HL-60 (cell line): ENCODE measurements at regions not wholly inside any gene's neighbourhood (a gene's known extent, or its start where the extent isn't known, plus 50 kb on each side); places are given as distances from the start of the nearest gene placed in this dataset.

Source experiments
- DNase-seq, 2 experiments: peaks; one replicate each; pipeline ENCODE4 v3.0.0-alpha.2; 2010 to 2020; ENCODE audit warnings: low read depth in 1 of 2, low spot score in 1 of 2
- H3K27ac ChIP-seq: fragments of 250-450 bp; sonication (Bioruptor Pico); replicated peaks from 2 replicates; pipeline ENCODE4 v1.5.1; 2020; ENCODE audit warnings: mild to moderate bottlenecking, moderate library complexity
- H3K27me3 ChIP-seq: fragments of 250-450 bp; sonication (Bioruptor Pico); 2 replicates; pipeline ENCODE4 v1.5.1; 2021; ENCODE audit warnings: mild to moderate bottlenecking, moderate library complexity; ENCODE audit not compliant: insufficient read depth, poor library complexity, severe bottlenecking
- H3K4me3 ChIP-seq: replicated peaks from 2 replicates; pipeline ENCODE4 v1.5.1; 2011; ENCODE audit warnings: mild to moderate bottlenecking, control low read depth, low read length; ENCODE audit not compliant: insufficient read depth
- GABPA ChIP-seq: IDR thresholded peaks from 2 replicates; pipeline ENCODE4 v1.6.1; 2012; ENCODE audit warnings: low read depth
- POLR2AphosphoS5 ChIP-seq: IDR thresholded peaks from 2 replicates; pipeline ENCODE4 v1.6.1; 2012; ENCODE audit warnings: low read depth
- SPI1 ChIP-seq: IDR thresholded peaks from 2 replicates; pipeline ENCODE4 v1.6.1; 2012; ENCODE audit warnings: low read depth, mild to moderate bottlenecking, borderline replicate concordance
- TF ChIP-seq, protein P1 (sequence below): IDR thresholded peaks from 2 replicates; pipeline ENCODE4 v1.6.1; 2012; ENCODE audit warnings: low read depth; ENCODE audit not compliant: insufficient replicate concordance
- TF ChIP-seq, protein P2 (sequence below): IDR thresholded peaks from one replicate; pipeline ENCODE4 v1.5.1; 2011; ENCODE audit warnings: low read length, control low read depth, inconsistent platforms; ENCODE audit not compliant: insufficient read depth

DNA sequence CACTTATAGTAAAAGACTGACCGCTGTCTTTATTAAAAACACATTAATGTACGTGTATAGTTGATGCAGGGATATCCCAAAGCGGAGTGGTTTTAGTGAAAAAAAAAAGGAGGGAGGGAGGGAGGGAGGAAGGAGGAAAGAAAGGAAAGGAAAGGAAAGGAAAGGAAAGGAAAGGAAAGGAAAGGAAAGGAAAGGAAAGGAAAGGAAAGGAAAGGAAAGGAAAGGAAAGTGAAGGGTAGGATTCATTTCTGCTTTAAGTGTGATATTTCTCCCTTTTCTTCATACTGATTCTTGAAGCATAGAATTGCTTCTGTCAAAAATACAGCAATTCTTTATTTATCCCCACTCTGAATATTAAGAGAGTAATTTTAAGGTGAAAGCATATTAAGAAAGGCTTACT is 504.9 kb downstream of the PPP4R3C start:
- no peak overlapping the region for H3K4me3 ChIP-seq
- no peak for TF ChIP-seq POLR2AphosphoS5
- TF ChIP-seq GABPA, result no peak
- TF ChIP-seq, protein P1, sequence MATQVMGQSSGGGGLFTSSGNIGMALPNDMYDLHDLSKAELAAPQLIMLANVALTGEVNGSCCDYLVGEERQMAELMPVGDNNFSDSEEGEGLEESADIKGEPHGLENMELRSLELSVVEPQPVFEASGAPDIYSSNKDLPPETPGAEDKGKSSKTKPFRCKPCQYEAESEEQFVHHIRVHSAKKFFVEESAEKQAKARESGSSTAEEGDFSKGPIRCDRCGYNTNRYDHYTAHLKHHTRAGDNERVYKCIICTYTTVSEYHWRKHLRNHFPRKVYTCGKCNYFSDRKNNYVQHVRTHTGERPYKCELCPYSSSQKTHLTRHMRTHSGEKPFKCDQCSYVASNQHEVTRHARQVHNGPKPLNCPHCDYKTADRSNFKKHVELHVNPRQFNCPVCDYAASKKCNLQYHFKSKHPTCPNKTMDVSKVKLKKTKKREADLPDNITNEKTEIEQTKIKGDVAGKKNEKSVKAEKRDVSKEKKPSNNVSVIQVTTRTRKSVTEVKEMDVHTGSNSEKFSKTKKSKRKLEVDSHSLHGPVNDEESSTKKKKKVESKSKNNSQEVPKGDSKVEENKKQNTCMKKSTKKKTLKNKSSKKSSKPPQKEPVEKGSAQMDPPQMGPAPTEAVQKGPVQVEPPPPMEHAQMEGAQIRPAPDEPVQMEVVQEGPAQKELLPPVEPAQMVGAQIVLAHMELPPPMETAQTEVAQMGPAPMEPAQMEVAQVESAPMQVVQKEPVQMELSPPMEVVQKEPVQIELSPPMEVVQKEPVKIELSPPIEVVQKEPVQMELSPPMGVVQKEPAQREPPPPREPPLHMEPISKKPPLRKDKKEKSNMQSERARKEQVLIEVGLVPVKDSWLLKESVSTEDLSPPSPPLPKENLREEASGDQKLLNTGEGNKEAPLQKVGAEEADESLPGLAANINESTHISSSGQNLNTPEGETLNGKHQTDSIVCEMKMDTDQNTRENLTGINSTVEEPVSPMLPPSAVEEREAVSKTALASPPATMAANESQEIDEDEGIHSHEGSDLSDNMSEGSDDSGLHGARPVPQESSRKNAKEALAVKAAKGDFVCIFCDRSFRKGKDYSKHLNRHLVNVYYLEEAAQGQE, result no peak
- TF ChIP-seq, protein P2, sequence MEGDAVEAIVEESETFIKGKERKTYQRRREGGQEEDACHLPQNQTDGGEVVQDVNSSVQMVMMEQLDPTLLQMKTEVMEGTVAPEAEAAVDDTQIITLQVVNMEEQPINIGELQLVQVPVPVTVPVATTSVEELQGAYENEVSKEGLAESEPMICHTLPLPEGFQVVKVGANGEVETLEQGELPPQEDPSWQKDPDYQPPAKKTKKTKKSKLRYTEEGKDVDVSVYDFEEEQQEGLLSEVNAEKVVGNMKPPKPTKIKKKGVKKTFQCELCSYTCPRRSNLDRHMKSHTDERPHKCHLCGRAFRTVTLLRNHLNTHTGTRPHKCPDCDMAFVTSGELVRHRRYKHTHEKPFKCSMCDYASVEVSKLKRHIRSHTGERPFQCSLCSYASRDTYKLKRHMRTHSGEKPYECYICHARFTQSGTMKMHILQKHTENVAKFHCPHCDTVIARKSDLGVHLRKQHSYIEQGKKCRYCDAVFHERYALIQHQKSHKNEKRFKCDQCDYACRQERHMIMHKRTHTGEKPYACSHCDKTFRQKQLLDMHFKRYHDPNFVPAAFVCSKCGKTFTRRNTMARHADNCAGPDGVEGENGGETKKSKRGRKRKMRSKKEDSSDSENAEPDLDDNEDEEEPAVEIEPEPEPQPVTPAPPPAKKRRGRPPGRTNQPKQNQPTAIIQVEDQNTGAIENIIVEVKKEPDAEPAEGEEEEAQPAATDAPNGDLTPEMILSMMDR, result no peak
- no peak for TF ChIP-seq SPI1
- no peak overlapping the region for H3K27ac ChIP-seq
- no peak for DNase-seq
- H3K27me3 ChIP-seq, result peaks cover 2% of the 10 kb centered on the region

DNA sequence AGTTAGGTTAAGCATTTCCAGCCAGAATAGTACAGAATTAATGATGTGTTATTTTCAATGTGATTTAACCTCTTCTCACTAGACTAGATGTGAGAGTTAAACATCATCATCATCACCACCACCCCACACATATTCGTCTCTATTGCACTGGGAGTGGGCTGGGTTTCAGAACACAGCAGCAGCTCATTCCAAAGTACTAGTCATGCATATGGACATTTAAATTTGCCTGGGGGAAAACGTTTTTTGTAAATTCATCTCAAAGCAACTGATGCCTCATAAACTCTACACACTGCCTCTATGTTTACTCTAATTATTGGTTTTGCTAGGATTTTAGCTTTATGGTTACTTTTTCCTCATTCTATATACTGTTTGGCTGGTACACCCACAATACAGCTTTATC is 509.1 kb downstream of the PPP4R3C start:
- TF ChIP-seq SPI1 (no peak), GABPA (no peak), POLR2AphosphoS5 (no peak)
- TF ChIP-seq, protein P1, result no peak
- TF ChIP-seq, protein P2, result no peak

DNA sequence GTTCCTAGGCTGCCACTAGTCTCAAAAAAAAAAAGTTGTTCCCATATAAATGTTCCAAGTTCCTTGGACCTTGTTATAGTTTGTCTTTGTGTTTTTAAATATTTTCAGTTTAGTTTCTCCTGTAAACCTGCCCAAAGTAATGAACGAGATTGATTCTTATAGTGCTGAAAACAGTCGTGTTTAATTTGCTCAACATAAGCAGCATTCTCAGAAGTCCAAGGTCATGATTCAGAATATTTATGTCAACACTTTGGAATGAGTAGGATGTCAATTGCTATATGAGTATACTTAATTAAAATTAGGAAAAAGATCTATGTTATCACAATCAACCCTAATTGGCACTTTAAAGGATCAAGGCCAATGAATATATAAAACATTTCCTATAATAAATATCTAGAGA is 510.9 kb downstream of the PPP4R3C start:
- DNase-seq, result no peak
- H3K4me3 ChIP-seq, result no peak overlapping the region
- no peak overlapping the region for H3K27ac ChIP-seq
- TF ChIP-seq POLR2AphosphoS5 (no peak), GABPA (no peak), SPI1 (no peak)
- TF ChIP-seq, protein P2, result no peak
- TF ChIP-seq, protein P1, result no peak
- H3K27me3 ChIP-seq, result peaks cover 2% of the 10 kb centered on the region

More for the DNA sequence above, 509.1 kb downstream of the PPP4R3C start:
- Histone ChIP-seq H3K27me3 (peaks cover 2% of the 10 kb centered on the region), H3K27ac (no peak overlapping the region), H3K4me3 (no peak overlapping the region)
- DNase-seq, result no peak
